Fibroblast of lung (primary cell): ENCODE measurements at regions not wholly inside any gene's neighbourhood (a gene's known extent, or its start where the extent isn't known, plus 50 kb on each side); places are given as distances from the start of the nearest gene placed in this dataset.

Source experiments
- CTCF ChIP-seq, 2 donors: IDR thresholded peaks in 1 of 2; conservative IDR thresholded peaks in 1 of 2; 1 replicate in 1 of 2; 2 replicates in 1 of 2; pipeline ENCODE4 v1.5.1; 2011 to 2012; ENCODE audit warnings: low read length in 2 of 2, control low read depth in 1 of 2, inconsistent platforms in 1 of 2, low read depth in 1 of 2, mild to moderate bottlenecking in 1 of 2
- EZH2 ChIP-seq: IDR thresholded peaks from 2 replicates; pipeline ENCODE4 v1.5.1; 2012; ENCODE audit warnings: low read length, control low read depth, mild to moderate bottlenecking; ENCODE audit errors: missing control alignments

- TF ChIP-seq EZH2 = no peak
- no peak for TF ChIP-seq CTCF (conservative IDR thresholded peaks at IDR 0.05 in 1 of 2, IDR thresholded peaks at IDR 0.05 in 1 of 2; ENCODE audit: low read depth in 1 of 2, low read length in 2 of 2)
These were observed 186.1 kb downstream of the ADCYAP1 start for GRCh38 chr18:1090758-1091157.
